ENCODE measurements at regions not wholly inside any gene's neighbourhood (a gene's known extent, or its start where the extent isn't known, plus 50 kb on each side); places are given as distances from the start of the nearest gene placed in this dataset.

GRCh38 chr3:30302027-30302426, 304.4 kb upstream of the TGFBR2 start:
- TF ChIP-seq CTCF (IDR thresholded peaks at IDR 0.05) = no peak
- no peak for TF ChIP-seq ZFX (IDR thresholded peaks at IDR 0.05; ENCODE audit: borderline replicate concordance)

All from 22Rv1 (cell line).